GM21529 (cell line): ENCODE measurements at regions not wholly inside any gene's neighbourhood (a gene's known extent, or its start where the extent isn't known, plus 50 kb on each side); places are given as distances from the start of the nearest gene placed in this dataset.

Experiments
- ATAC-seq: cut with Tn5 transposase; IDR thresholded peaks from one replicate; pipeline ENCODE4 v1.9.1; 2021; ENCODE audit not compliant: unreplicated experiment

GRCh38 chr2:43129676-43130547 is 96.5 kb downstream of the ZFP36L2 start:
- no peak for ATAC-seq

GRCh38 chr2:43128559-43128955 is 97.8 kb downstream of the ZFP36L2 start:
- ATAC-seq = no peak

- ATAC-seq = no peak
Observed at GRCh38 chr2:43127941-43128558, 98.4 kb downstream of the ZFP36L2 start.

GRCh38 chr2:43127208-43127940 is 99.0 kb downstream of the ZFP36L2 start:
- ATAC-seq = no peak

GRCh38 chr2:43126817-43127207 is 99.6 kb downstream of the ZFP36L2 start:
- no peak for ATAC-seq

GRCh38 chr2:43125090-43125998 is 101.1 kb downstream of the ZFP36L2 start:
- no peak for ATAC-seq

GRCh38 chr2:43124687-43125057 is 101.7 kb downstream of the ZFP36L2 start:
- no peak for ATAC-seq

- no peak for ATAC-seq
Observed at GRCh38 chr2:43123981-43124686, 102.3 kb downstream of the ZFP36L2 start.

- ATAC-seq = no peak
Observed at GRCh38 chr2:43123486-43123885, 102.9 kb downstream of the ZFP36L2 start.

GRCh38 chr2:43123028-43123427 is 103.4 kb downstream of the ZFP36L2 start:
- ATAC-seq = no peak

- ATAC-seq = no peak
Observed at GRCh38 chr2:43121580-43122314, 104.7 kb downstream of the ZFP36L2 start.

GRCh38 chr2:43119303-43119702 is 107.1 kb downstream of the ZFP36L2 start:
- ATAC-seq = no peak

GRCh38 chr2:43117521-43118143 is 108.8 kb downstream of the ZFP36L2 start:
- ATAC-seq = no peak

- ATAC-seq = no peak
Observed at GRCh38 chr2:43116988-43117387, 109.4 kb downstream of the ZFP36L2 start.

GRCh38 chr2:43115881-43116280 is 110.5 kb downstream of the ZFP36L2 start:
- ATAC-seq = no peak

GRCh38 chr2:43114210-43114609 is 112.2 kb downstream of the ZFP36L2 start:
- no peak for ATAC-seq

GRCh38 chr2:43111788-43112554 is 114.4 kb downstream of the ZFP36L2 start:
- no peak for ATAC-seq

- no peak for ATAC-seq
Observed at GRCh38 chr2:43110442-43110871, 115.9 kb downstream of the ZFP36L2 start.
